IMR-90 (cell line): ENCODE measurements at regions not wholly inside any gene's neighbourhood (a gene's known extent, or its start where the extent isn't known, plus 50 kb on each side); places are given as distances from the start of the nearest gene placed in this dataset.
A peak's percentile ranks its signal among the peaks of the same experiment; 100 is the strongest.

Experiments used
- ATAC-seq: fragments of 200-7000 bp; cut with Tn5 transposase; 2 replicates; pipeline ENCODE4 v1.9.1; 2020; ENCODE audit warnings: low read depth, mild to moderate bottlenecking, moderate library complexity
- BruUV-seq: library from RNA; stranded (reverse); fragments of 400-500 nt; replicated peaks from 2 replicates; lab custom pipeline; 2021; lab: Mats Ljungman, UMichigan
- CTCF ChIA-PET: fragments of 300-600 bp; formaldehyde crosslinking; extraction: SDS; loops from one replicate; lab custom pipeline; 2021; ENCODE audit warnings: antibody characterized with exemption; lab: Yijun Ruan, JAX
- POLR2A ChIA-PET: fragments of 300-600 bp; sonication (Branson Sonifier 250); formaldehyde crosslinking; loops from one replicate; lab custom pipeline; 2022; ENCODE audit warnings: antibody characterized with exemption; ENCODE audit not compliant: unreplicated experiment; lab: Charles Lee
- DNase-seq: peaks from one replicate; pipeline ENCODE4 v3.0.0; 2013
- H2AFZ ChIP-seq: replicated peaks from 2 replicates; pipeline ENCODE3; 2013; ENCODE audit warnings: low read length, mild to moderate bottlenecking; ENCODE audit not compliant: poor library complexity
- H2AK5ac ChIP-seq: 2 replicates; pipeline ENCODE4 v1.6.1; 2013; ENCODE audit warnings: low read depth, low read length, inconsistent platforms
- H2AK9ac ChIP-seq: replicated peaks from 2 replicates; pipeline ENCODE3; 2013; ENCODE audit warnings: mild to moderate bottlenecking, low read depth, low read length, moderate library complexity; ENCODE audit not compliant: poor library complexity
- H2BK120ac ChIP-seq: 2 replicates; pipeline ENCODE4 v1.6.1; 2013; ENCODE audit warnings: low read depth, low read length, inconsistent platforms
- H2BK15ac ChIP-seq: 3 replicates; pipeline ENCODE4 v1.6.1; 2013; ENCODE audit warnings: low read depth, low read length, inconsistent platforms
- H2BK20ac ChIP-seq: 2 replicates; pipeline ENCODE4 v1.6.1; 2013; ENCODE audit warnings: low read depth, mild to moderate bottlenecking, inconsistent platforms, low read length, moderate library complexity
- H2BK5ac ChIP-seq: 2 replicates; pipeline ENCODE4 v1.6.1; 2013; ENCODE audit warnings: mild to moderate bottlenecking, low read depth, low read length, inconsistent platforms; ENCODE audit not compliant: poor library complexity, severe bottlenecking
- H3K14ac ChIP-seq: replicated peaks from 2 replicates; pipeline ENCODE4 v1.6.1; 2013; ENCODE audit warnings: low read depth, low read length, inconsistent platforms
- H3K18ac ChIP-seq: 2 replicates; pipeline ENCODE4 v1.6.1; 2013; ENCODE audit warnings: low read depth, low read length, control low read depth
- H3K23ac ChIP-seq: 2 replicates; pipeline ENCODE4 v1.6.1; 2013; ENCODE audit warnings: low read depth, low read length, inconsistent platforms
- H3K27ac ChIP-seq: 2 replicates; pipeline ENCODE4 v1.5.1; 2013; ENCODE audit warnings: mild to moderate bottlenecking, control low read depth, low read length; ENCODE audit not compliant: insufficient read depth
- H3K27me3 ChIP-seq: 2 replicates; pipeline ENCODE4 v1.6.1; 2013; ENCODE audit warnings: low read length; ENCODE audit not compliant: control insufficient read depth, insufficient read depth
- H3K36me3 ChIP-seq: 2 replicates; pipeline ENCODE4 v1.6.1; 2013; ENCODE audit warnings: low read length, mixed read lengths; ENCODE audit not compliant: control insufficient read depth, insufficient read depth
- H3K4ac ChIP-seq: 2 replicates; pipeline ENCODE4 v1.6.1; 2013; ENCODE audit warnings: low read depth, low read length, inconsistent platforms
- H3K4me1 ChIP-seq: 2 replicates; pipeline ENCODE4 v1.6.1; 2013; ENCODE audit warnings: low read length, mixed read lengths; ENCODE audit not compliant: control insufficient read depth, insufficient read depth
- H3K4me2 ChIP-seq: 2 replicates; pipeline ENCODE4 v1.6.1; 2013; ENCODE audit warnings: low read depth, mild to moderate bottlenecking, control low read depth, low read length, moderate library complexity
- H3K4me3 ChIP-seq: 2 replicates; pipeline ENCODE4 v1.5.1; 2013; ENCODE audit warnings: low read depth, mild to moderate bottlenecking, control low read depth, low read length, moderate library complexity; ENCODE audit not compliant: insufficient read depth
- H3K56ac ChIP-seq: 2 replicates; pipeline ENCODE4 v1.6.1; 2013; ENCODE audit warnings: low read length, inconsistent platforms; ENCODE audit not compliant: insufficient read depth; ENCODE audit errors: extremely low read depth
- H3K79me1 ChIP-seq, 2 experiments: 2 replicates each; pipeline ENCODE4 v1.6.1; 2013; ENCODE audit warnings: low read length in 2 of 2, inconsistent platforms in 1 of 2, low read depth in 1 of 2
- H3K9ac ChIP-seq: 2 replicates; pipeline ENCODE4 v1.6.1; 2013; ENCODE audit warnings: low read depth, low read length, control low read depth
- H3K9me1 ChIP-seq: 2 replicates; pipeline ENCODE4 v1.6.1; 2013; ENCODE audit warnings: low read length, inconsistent platforms; ENCODE audit not compliant: insufficient read depth
- H3K9me3 ChIP-seq: 2 replicates; pipeline ENCODE4 v1.6.1; 2013; ENCODE audit warnings: low read length; ENCODE audit not compliant: control insufficient read depth, insufficient read depth
- H4K20me1 ChIP-seq: 2 replicates; pipeline ENCODE4 v1.6.1; 2013; ENCODE audit warnings: low read length, inconsistent platforms; ENCODE audit not compliant: insufficient read depth
- H4K5ac ChIP-seq: 2 replicates; pipeline ENCODE4 v1.6.1; 2013; ENCODE audit warnings: mild to moderate bottlenecking, low read depth, low read length, control low read depth
- H4K8ac ChIP-seq, 2 experiments: 2 replicates each; pipeline ENCODE4 v1.6.1; 2013; ENCODE audit warnings: low read depth in 2 of 2, low read length in 2 of 2, control low read depth in 1 of 2, inconsistent platforms in 1 of 2
- H4K91ac ChIP-seq: 2 replicates; pipeline ENCODE4 v1.6.1; 2013; ENCODE audit warnings: low read depth, low read length, inconsistent platforms; ENCODE audit not compliant: insufficient read depth
- BHLHE40 ChIP-seq: fragments of 150-350 bp; IDR thresholded peaks from 2 replicates; pipeline ENCODE4 v1.6.1; 2016; ENCODE audit warnings: mild to moderate bottlenecking, low read depth, low read length
- CEBPB ChIP-seq: IDR thresholded peaks from 2 replicates; pipeline ENCODE4 v1.6.1; 2012; ENCODE audit warnings: low read depth, low read length, improper control_type of control experiment
- ELK1 ChIP-seq: fragments of 150-350 bp; IDR thresholded peaks from 2 replicates; pipeline ENCODE4 v1.6.1; 2016; ENCODE audit warnings: low read depth, mild to moderate bottlenecking, low read length, moderate library complexity, borderline replicate concordance
- FOS ChIP-seq: fragments of 150-350 bp; IDR thresholded peaks from 2 replicates; pipeline ENCODE4 v1.6.1; 2016; ENCODE audit warnings: low read depth, low read length
- MAFK ChIP-seq: IDR thresholded peaks from 2 replicates; pipeline ENCODE4 v1.6.1; 2012; ENCODE audit warnings: low read depth, low read length, improper control_type of control experiment
- POLR2A ChIP-seq: IDR thresholded peaks from 2 replicates; pipeline ENCODE4 v1.6.1; 2012; ENCODE audit warnings: mild to moderate bottlenecking, low read depth, low read length
- RCOR1 ChIP-seq: IDR thresholded peaks from 2 replicates; pipeline ENCODE4 v1.6.1; 2012; ENCODE audit warnings: mild to moderate bottlenecking, low read length, improper control_type of control experiment; ENCODE audit not compliant: insufficient replicate concordance
- WGBS, 2 experiments: methylation state at CpG; one replicate each; pipeline versions ENCODE4 v1.1.5 to v1.1.7; 2013; ENCODE audit warnings: missing lambda C conversion rate in 2 of 2; ENCODE audit not compliant: insufficient read length in 1 of 2; ENCODE audit errors: extremely low coverage in 2 of 2; 5-methylcytosine and 5-hydroxymethylcytosine counted together
- dilution Hi-C: fragments of 300-500 bp; cut with HindIII; formaldehyde crosslinking; loops from one replicate; pipeline ENCODE4 v1.14.3; 2018; ENCODE audit warnings: low sequenced_read_pairs; ENCODE audit not compliant: unreplicated experiment
- in situ Hi-C: fragments of 300-500 bp; cut with MboI; formaldehyde crosslinking; loops from 3 replicates; pipeline ENCODE4 v1.14.3; 2019; ENCODE audit warnings: low sequenced_read_pairs, inconsistent platforms, mixed read lengths
- intact Hi-C: fragments of 100-400 bp; cut with micrococcal nuclease; formaldehyde crosslinking; loops from 2 replicates; pipeline ENCODE4 v1.10.0; 2022

- Histone ChIP-seq H3K14ac (peak overlapping the region; percentile 90), H3K23ac (peak overlapping the region; percentile 86), H3K56ac (peak overlapping the region; percentile 85), H3K9ac (no peak overlapping the region), H3K9me1 (peaks cover 31% of the 10 kb centered on the region), H2AK9ac (peak overlapping the region; percentile 94), H4K8ac (peak overlapping the region; percentile 62 to 98), H3K27ac (peak overlapping the region; percentile 96), H2AK5ac (peak overlapping the region; percentile 100), H3K4ac (peak overlapping the region; percentile 100), H4K91ac (peak overlapping the region; percentile 97), H2BK15ac (peak overlapping the region; percentile 55; the same call in 2 of the 3 replicates), H3K4me3 (no peak overlapping the region), H3K79me1 (no peaks in the 10 kb centered on the region), H2AFZ (peak overlapping the region; percentile 21), H3K4me2 (peak overlapping the region; percentile 5; the same call in 1 of the 2 replicates), H3K9me3 (no peaks in the 10 kb centered on the region), H2BK20ac (peak overlapping the region; percentile 100), H3K36me3 (no peaks in the 10 kb centered on the region), H4K20me1 (no peaks in the 10 kb centered on the region), H2BK5ac (peak overlapping the region; percentile 96), H3K4me1 (peaks cover 35% of the 10 kb centered on the region), H4K5ac (peak overlapping the region; percentile 100), H3K18ac (peak overlapping the region; percentile 83), H2BK120ac (peak overlapping the region; percentile 98), H3K27me3 (no peaks in the 10 kb centered on the region)
- intact Hi-C loops, result no loop called here
- TF ChIP-seq BHLHE40 (no peak), RCOR1 (no peak), CEBPB (no peak), FOS (no peak), ELK1 (no peak), MAFK (no peak), POLR2A (no peak)
- ChIA-PET POLR2A (interaction anchor here (1.0 kb wide), 1 partner anchor 122 kb away, joined by 15 read pairs; no protein-coding TSS in a partner anchor), CTCF (interaction anchor here (0.6 to 1.0 kb wide), 2 partner anchors 45 to 122 kb away, joined by 3 to 6 read pairs; no protein-coding TSS in a partner anchor)
- DNase-seq, result no peak
- ATAC-seq, result peak; percentile 3
- in situ Hi-C loops, result no loop called here
- BruUV-seq, result no TSS peak
- dilution Hi-C loops, result no loop called here
- no CpG with 5 or more reads among the region's 5 CpGs for WGBS, 2 experiments
Observed at GRCh38 chr16:26988186-26988585, 78.5 kb upstream of the C16orf82 start.
